ENCODE measurements at regions not wholly inside any gene's neighbourhood (a gene's known extent, or its start where the extent isn't known, plus 50 kb on each side); places are given as distances from the start of the nearest gene placed in this dataset.

GRCh38 chr11:134801570-134801969 lies 389.5 kb upstream of the B3GAT1 start:
- no peak for TF ChIP-seq ZNF165 (CRISPR knock-in tag; IDR thresholded peaks at IDR 0.05; ENCODE audit: borderline replicate concordance)
- TF ChIP-seq ZBTB11 (CRISPR knock-in tag; IDR thresholded peaks at IDR 0.05): no peak
